ENCODE measurements at regions not wholly inside any gene's neighbourhood (a gene's known extent, or its start where the extent isn't known, plus 50 kb on each side); places are given as distances from the start of the nearest gene placed in this dataset.

DNA sequence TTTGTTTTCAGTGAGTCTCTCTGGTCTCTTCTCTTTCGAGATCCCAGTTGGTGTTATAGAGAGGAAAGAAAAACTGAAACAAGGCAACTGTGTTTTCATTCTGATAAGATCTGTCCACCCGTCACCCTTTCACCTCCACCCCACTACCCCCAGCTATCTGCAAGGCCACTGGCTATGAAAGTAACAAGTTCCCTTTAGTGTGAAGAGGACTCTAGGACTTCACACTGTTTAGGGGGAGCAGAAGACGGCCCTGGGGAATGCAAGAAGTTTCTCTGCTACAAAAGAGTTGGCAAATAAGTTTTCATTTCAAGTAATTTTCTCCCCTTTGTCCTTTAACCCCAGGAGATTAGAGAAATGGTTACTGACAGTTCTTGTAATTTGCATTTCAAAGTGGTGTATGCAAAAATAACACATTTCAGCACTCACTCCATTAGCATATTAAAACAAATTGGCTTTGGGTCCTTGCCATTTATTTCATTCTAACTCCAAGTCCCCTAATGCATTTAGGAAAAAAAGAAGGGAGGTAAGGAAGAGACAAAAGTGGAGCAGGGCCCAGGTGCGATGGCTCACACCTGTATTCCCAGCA is 79.6 kb upstream of the PPM1J start:
- no peak overlapping the region for H3K4me3 ChIP-seq (ENCODE audit: low read depth, low read length)
- no peak for TF ChIP-seq CTCF (IDR thresholded peaks at IDR 0.05; ENCODE audit: borderline replicate concordance, insufficient read depth, low read depth, low read length)

- no peak overlapping the region for H3K4me3 ChIP-seq (ENCODE audit: low read depth, low read length)
- no peak for TF ChIP-seq CTCF (IDR thresholded peaks at IDR 0.05; ENCODE audit: borderline replicate concordance, insufficient read depth, low read depth, low read length)
Observed at GRCh38 chr1:112793631-112794565, 78.8 kb upstream of the PPM1J start.

- H3K4me3 ChIP-seq (ENCODE audit: low read depth, low read length), result no peak overlapping the region
- TF ChIP-seq CTCF (IDR thresholded peaks at IDR 0.05; ENCODE audit: borderline replicate concordance, insufficient read depth, low read depth, low read length), result no peak
Observed at GRCh38 chr1:112791723-112792104, 76.6 kb upstream of the PPM1J start.

DNA sequence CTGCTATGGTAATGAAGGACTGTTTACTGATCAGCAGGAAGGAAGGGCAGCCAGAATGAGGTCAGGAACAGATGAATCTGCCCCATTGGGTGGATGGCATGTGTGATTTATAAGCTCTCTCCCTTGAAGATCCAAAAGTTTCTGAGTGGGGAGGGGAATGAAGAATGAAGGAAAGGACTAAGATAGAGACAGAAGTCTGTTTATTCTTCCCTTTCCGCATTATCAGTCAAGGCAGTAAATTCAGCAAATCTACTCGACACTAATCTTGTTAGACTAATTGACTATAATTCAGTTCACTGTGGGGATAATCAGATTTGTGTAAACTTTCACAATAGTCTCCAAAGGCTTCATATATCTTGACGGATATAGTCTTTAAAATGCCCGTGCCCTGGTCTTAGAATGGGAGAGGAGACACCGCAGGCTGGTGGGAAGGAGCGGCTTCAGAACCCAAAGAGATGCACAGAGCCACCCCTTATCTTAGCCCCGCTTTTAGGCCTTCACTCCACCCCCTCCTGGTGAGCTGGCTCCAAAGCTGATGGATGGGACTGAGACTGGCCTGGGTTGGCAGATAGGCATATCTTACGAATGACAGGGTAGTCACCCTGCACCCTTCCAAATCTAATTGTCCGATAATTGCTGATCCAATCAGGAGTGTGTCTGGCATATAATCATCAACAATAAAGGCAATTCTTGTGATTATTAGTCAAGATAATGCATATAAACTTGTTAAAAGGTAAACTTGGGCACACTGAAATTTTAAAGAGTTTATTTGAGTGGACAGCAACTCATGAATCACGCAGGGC is 76.0 kb upstream of the PPM1J start:
- TF ChIP-seq CTCF (IDR thresholded peaks at IDR 0.05; ENCODE audit: borderline replicate concordance, insufficient read depth, low read depth, low read length), result no peak
- no peak overlapping the region for H3K4me3 ChIP-seq (ENCODE audit: low read depth, low read length)

DNA sequence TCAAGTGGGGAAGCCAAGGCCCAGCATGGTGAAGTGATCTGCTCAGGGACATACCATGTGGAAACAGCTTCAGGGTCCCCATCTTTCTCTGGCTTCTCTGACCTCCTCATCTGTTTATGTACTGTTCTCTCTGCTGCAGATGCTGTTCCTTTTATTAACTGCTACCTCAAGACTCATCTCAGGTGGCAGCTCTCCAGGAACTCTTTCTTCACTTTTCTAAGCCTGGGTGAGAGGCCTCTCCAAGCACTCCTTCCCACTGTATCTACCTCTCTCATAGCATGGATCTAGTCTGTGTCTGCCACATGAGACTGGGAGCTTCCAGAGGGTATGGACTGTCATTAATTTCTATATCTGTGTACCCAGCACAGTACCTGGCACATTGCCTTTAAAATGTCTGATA is 73.4 kb upstream of the PPM1J start:
- no peak for TF ChIP-seq CTCF (IDR thresholded peaks at IDR 0.05; ENCODE audit: borderline replicate concordance, insufficient read depth, low read depth, low read length)
- no peak overlapping the region for H3K4me3 ChIP-seq (ENCODE audit: low read depth, low read length)

- TF ChIP-seq CTCF (IDR thresholded peaks at IDR 0.05; ENCODE audit: borderline replicate concordance, insufficient read depth, low read depth, low read length), result no peak
- H3K4me3 ChIP-seq (ENCODE audit: low read depth, low read length), result no peak overlapping the region
Observed at GRCh38 chr1:112788054-112788453, 72.9 kb upstream of the PPM1J start.

Measured in GM12875 (cell line).